Hypothalamus (tissue), 51 donors: ENCODE measurements at regions not wholly inside any gene's neighbourhood (a gene's known extent, or its start where the extent isn't known, plus 50 kb on each side); places are given as distances from the start of the nearest gene placed in this dataset.

Source experiments
- DNase-seq, 51 donors: peaks; one replicate each; lab custom pipeline; 2025; lab: John Stamatoyannopoulos, UW

DNA sequence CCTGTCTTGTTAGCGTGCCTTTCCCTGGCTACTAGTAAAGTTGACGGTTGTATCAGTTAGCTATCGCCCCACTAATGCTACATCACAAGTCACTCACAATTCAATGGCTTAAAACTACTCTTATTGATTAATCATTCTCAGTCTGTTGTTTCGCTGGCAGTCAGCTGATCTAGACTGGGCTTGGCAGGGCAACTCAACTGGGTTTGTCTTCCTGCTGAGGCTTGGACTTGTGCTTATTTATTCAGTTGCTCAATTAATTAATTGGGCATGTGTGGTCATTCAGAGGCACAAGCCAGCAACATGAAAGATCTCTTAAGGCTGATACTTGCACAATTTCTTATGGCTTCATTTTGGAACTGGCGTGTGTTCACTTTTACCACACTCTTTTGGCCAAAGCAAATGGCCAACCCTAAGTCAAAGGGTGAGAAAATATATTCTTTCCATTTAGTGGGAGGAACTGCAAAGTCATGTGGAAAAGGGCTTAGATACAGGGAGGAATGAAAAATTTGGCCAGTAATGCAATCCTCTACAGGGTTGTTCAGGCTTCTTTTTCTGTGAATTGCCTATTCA, 333.5 kb downstream of the GPR37 start:
- no peak for DNase-seq

GRCh38 chr7:124429923-124430322, 335.7 kb downstream of the GPR37 start:
- no peak for DNase-seq

DNA sequence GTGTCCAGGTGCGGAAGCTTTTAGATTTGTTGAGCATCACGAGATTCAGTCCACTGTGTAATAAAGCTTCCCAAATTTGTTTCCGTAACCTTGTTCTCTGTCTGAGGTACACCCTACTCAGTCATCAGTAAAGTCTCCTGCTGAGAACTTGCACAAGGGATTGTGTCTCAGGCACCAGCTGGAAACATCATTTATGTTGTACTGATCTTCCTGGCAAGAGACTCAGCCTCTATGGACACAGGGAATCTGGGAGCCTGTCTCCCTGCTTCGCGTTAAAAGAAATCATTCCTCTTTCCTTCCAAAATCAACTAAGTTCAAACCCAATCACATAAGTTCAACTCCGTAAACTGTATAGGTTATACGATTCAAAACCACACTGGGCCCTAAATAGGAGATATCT, 336.8 kb downstream of the GPR37 start:
- DNase-seq: no peak

DNA sequence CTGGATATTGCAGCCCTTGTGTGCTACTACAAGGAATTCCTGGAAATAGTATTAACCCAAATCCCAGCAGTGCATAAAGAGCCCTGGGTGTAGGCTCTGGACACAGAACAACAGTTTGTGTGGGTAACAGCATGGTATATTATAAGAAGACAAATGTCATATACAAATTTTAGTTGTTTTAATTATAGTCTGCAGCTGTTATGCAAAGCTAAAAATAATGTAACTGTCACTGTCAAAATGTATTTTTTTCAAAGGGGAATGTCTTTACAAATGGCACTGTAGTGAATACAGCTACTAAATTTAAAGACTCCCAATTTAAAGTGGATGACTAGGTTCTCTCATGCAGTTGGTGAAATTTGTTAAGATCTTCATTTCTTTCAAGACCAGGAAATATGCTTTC, 339.0 kb downstream of the GPR37 start:
- no peak for DNase-seq

GRCh38 chr7:124423863-124424262, 341.7 kb downstream of the GPR37 start:
- DNase-seq: no peak

GRCh38 chr7:124422081-124422480, 343.5 kb downstream of the GPR37 start:
- DNase-seq: no peak

- no peak for DNase-seq
Observed at GRCh38 chr7:124420367-124420766, 345.2 kb downstream of the GPR37 start.

- DNase-seq: no peak
Observed at GRCh38 chr7:124413029-124413428, 352.6 kb downstream of the GPR37 start.

DNA sequence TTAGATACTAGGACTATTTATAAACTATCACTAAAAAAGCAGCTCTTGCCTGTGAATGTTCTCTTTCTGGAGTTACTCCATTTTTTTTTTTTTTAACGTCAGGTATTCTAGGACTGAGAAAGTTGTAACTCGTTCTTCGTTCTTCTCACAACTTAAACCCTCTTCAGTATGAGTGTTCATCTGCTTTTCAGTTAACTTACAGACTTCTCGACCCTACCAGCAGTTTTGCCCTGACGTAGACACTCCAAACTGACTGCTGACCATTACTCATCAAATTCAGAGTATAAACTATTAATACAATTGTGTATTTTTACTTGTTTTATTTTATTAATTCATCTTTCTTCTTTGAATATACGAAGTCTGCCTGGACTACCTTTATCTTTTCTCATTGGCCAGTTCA, 353.1 kb downstream of the GPR37 start:
- no peak for DNase-seq

- peak in 4 of 51 donors; percentile 0 to 3 (median 1) for DNase-seq
Observed at GRCh38 chr7:124411796-124412195, 353.8 kb downstream of the GPR37 start.

- no peak for DNase-seq
Observed at GRCh38 chr7:124403587-124403986, 362.0 kb downstream of the GPR37 start.

- DNase-seq: no peak
Observed at GRCh38 chr7:124403112-124403511, 362.5 kb downstream of the GPR37 start.

- no peak for DNase-seq
Observed at GRCh38 chr7:124399941-124400340, 365.7 kb downstream of the GPR37 start.

GRCh38 chr7:124398937-124399552, 366.2 kb upstream of the TMEM229A start:
- DNase-seq: no peak

GRCh38 chr7:124397134-124397533, 364.3 kb upstream of the TMEM229A start:
- DNase-seq: no peak

- peak in 3 of 51 donors; percentile 11 to 46 (median 28) for DNase-seq
Observed at GRCh38 chr7:124390301-124390700, 357.4 kb upstream of the TMEM229A start.

DNA sequence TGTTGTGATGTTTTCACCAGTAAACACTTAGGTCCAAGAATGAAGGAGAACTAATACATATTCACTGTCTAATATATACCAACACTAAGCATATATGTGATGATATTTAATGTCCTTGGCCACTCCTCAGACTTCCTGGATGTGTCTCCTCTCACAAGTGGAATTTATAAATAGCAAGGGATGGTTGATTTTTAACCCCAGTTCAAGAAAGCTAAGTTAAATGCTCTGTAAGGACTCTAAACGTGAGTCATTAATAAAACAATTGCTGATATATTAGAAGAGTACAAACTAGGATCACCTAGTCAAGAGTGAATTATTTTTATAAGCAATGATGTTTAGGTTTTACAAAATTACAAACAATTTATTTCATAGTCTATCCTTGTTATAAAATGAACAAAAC, 355.9 kb upstream of the TMEM229A start:
- DNase-seq: no peak

- DNase-seq: no peak
Observed at GRCh38 chr7:124387056-124387455, 354.2 kb upstream of the TMEM229A start.

- DNase-seq: no peak
Observed at GRCh38 chr7:124379296-124379695, 346.4 kb upstream of the TMEM229A start.

GRCh38 chr7:124376111-124376510, 343.2 kb upstream of the TMEM229A start:
- DNase-seq: no peak

DNA sequence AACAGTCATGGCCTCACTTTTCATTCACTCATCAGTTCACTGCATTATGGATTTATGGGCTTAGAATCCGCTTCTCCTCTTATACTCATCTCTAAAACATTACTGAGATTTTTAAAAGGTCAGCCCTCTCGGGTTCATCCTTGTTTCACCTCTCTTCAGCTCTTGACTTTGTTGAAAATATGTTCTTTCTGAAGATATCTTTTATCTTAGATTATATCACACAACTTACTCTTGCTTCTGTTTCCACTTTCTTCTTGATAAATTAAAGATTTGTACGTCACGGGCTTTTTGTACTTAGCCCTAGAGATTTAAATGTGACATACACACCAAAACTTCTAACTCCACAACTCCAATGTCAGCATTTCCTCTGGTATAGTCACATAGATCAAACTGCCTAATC, 342.5 kb upstream of the TMEM229A start:
- DNase-seq: no peak

GRCh38 chr7:124369310-124369709, 336.4 kb upstream of the TMEM229A start:
- no peak for DNase-seq

- DNase-seq: no peak
Observed at GRCh38 chr7:124366118-124366517, 333.3 kb upstream of the TMEM229A start.
